Neural progenitor cell (in vitro differentiated cells): ENCODE measurements at regions not wholly inside any gene's neighbourhood (a gene's known extent, or its start where the extent isn't known, plus 50 kb on each side); places are given as distances from the start of the nearest gene placed in this dataset.

ENCODE experiments used
- DNase-seq: peaks from one replicate; pipeline ENCODE4 v3.0.0-alpha.2; 2016; ENCODE audit warnings: low spot score
- H2AFZ ChIP-seq: fragments of 200-600 bp; sonication (generic); replicated peaks from 2 replicates; pipeline ENCODE4 v1.6.1; 2016; ENCODE audit warnings: antibody characterized with exemption
- H3F3A ChIP-seq: fragments of 200-600 bp; sonication (generic); 2 replicates; pipeline ENCODE4 v1.6.1; 2016; ENCODE audit warnings: antibody characterized with exemption, low read depth
- H3K27ac ChIP-seq: fragments of 200-600 bp; sonication (generic); 2 replicates; pipeline ENCODE4 v1.5.1; 2016; ENCODE audit warnings: mild to moderate bottlenecking
- H3K27me3 ChIP-seq: fragments of 200-600 bp; sonication (generic); 2 replicates; pipeline ENCODE4 v1.6.1; 2016; ENCODE audit warnings: mild to moderate bottlenecking, moderate library complexity
- H3K36me3 ChIP-seq: fragments of 200-600 bp; sonication (generic); 2 replicates; pipeline ENCODE4 v1.5.1; 2016
- H3K4me1 ChIP-seq: fragments of 200-600 bp; sonication (generic); 2 replicates; pipeline ENCODE4 v1.6.1; 2016; ENCODE audit warnings: mixed run types
- H3K4me2 ChIP-seq: fragments of 200-600 bp; sonication (generic); 2 replicates; pipeline ENCODE4 v1.6.1; 2016
- H3K4me3 ChIP-seq: fragments of 200-600 bp; sonication (generic); 2 replicates; pipeline ENCODE4 v1.5.1; 2016
- H3K79me2 ChIP-seq: fragments of 200-600 bp; sonication (generic); 2 replicates; pipeline ENCODE4 v1.6.1; 2016; ENCODE audit warnings: low read depth
- H3K9ac ChIP-seq: fragments of 200-600 bp; sonication (generic); 2 replicates; pipeline ENCODE4 v1.6.1; 2016
- H3K9me3 ChIP-seq: fragments of 200-600 bp; sonication (generic); 2 replicates; pipeline ENCODE4 v1.5.1; 2016; ENCODE audit warnings: low read depth
- H4K20me1 ChIP-seq: fragments of 200-600 bp; sonication (generic); 2 replicates; pipeline ENCODE4 v1.6.1; 2016; ENCODE audit warnings: low read depth
- H3K27ac Mint-ChIP-seq: 3 replicates; pipeline ENCODE4 v1.8.0; 2021; ENCODE audit warnings: mixed read lengths
- H3K27me3 Mint-ChIP-seq: 2 replicates; pipeline ENCODE4 v1.8.0; 2022; ENCODE audit warnings: low read depth, mild to moderate bottlenecking, inconsistent platforms, moderate library complexity, mixed read lengths; ENCODE audit not compliant: insufficient read depth
- H3K36me3 Mint-ChIP-seq: 3 replicates; pipeline ENCODE4 v1.8.0; 2021; ENCODE audit warnings: mixed read lengths
- H3K4me1 Mint-ChIP-seq: 3 replicates; pipeline ENCODE4 v1.8.0; 2021; ENCODE audit warnings: mixed read lengths
- H3K4me3 Mint-ChIP-seq: 3 replicates; pipeline ENCODE4 v1.8.0; 2021; ENCODE audit warnings: mild to moderate bottlenecking, moderate library complexity, mixed read lengths
- H3K9me3 Mint-ChIP-seq: 3 replicates; pipeline ENCODE4 v1.8.0; 2020; ENCODE audit warnings: mixed read lengths
- EZH2 ChIP-seq: fragments of 200-600 bp; sonication (generic); IDR thresholded peaks from 2 replicates; pipeline ENCODE4 v1.6.1; 2017; ENCODE audit warnings: antibody characterized with exemption, mild to moderate bottlenecking, moderate library complexity
- EZH2phosphoT487 ChIP-seq: fragments of 200-600 bp; sonication (generic); IDR thresholded peaks from 2 replicates; pipeline ENCODE4 v1.6.1; 2017; ENCODE audit warnings: antibody characterized with exemption
- TF ChIP-seq, protein P1 (sequence below): fragments of 200-600 bp; sonication (generic); IDR thresholded peaks from 2 replicates; pipeline ENCODE4 v1.5.1; 2017; ENCODE audit warnings: antibody characterized with exemption, mild to moderate bottlenecking

DNA sequence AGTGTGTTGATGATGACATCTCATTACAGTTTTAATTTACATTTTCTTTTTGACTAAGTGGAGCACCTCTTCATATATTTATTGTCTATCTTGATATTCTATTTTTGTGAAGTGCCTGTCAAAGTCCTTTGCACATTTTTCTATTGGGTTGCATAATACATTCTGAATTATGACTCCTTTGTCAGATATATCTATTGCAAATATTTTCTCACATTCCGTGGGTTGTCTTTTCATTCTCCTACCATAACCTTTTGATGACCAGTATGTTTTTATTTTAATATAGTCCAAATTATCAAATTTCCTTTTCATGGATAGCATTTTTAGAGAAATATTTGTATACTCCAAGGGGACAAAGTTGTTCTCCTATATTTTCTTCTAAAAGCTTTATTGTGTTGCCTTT is 126.4 kb downstream of the PJA1 start:
- Histone ChIP-seq H3K79me2 (no peaks in the 10 kb centered on the region), H3K36me3 (no peaks in the 10 kb centered on the region), H3K4me2 (no peak overlapping the region), H3F3A (no peaks in the 10 kb centered on the region), H3K4me1 (peaks cover 8% of the 10 kb centered on the region), H4K20me1 (no peaks in the 10 kb centered on the region), H3K4me3 (no peak overlapping the region), H3K27ac (no peak overlapping the region), H3K27me3 (no peaks in the 10 kb centered on the region), H2AFZ (no peak overlapping the region), H3K9ac (no peak overlapping the region), H3K9me3 (peaks cover 1% of the 10 kb centered on the region)
- Mint-ChIP-seq H3K27me3 (no peaks in the 10 kb centered on the region), H3K27ac (no peak overlapping the region), H3K36me3 (no peaks in the 10 kb centered on the region), H3K9me3 (peaks cover 7% of the 10 kb centered on the region), H3K4me1 (peaks cover 13% of the 10 kb centered on the region), H3K4me3 (no peak overlapping the region)
- no peak for TF ChIP-seq EZH2
- TF ChIP-seq EZH2phosphoT487, result no peak
- TF ChIP-seq, protein P1, sequence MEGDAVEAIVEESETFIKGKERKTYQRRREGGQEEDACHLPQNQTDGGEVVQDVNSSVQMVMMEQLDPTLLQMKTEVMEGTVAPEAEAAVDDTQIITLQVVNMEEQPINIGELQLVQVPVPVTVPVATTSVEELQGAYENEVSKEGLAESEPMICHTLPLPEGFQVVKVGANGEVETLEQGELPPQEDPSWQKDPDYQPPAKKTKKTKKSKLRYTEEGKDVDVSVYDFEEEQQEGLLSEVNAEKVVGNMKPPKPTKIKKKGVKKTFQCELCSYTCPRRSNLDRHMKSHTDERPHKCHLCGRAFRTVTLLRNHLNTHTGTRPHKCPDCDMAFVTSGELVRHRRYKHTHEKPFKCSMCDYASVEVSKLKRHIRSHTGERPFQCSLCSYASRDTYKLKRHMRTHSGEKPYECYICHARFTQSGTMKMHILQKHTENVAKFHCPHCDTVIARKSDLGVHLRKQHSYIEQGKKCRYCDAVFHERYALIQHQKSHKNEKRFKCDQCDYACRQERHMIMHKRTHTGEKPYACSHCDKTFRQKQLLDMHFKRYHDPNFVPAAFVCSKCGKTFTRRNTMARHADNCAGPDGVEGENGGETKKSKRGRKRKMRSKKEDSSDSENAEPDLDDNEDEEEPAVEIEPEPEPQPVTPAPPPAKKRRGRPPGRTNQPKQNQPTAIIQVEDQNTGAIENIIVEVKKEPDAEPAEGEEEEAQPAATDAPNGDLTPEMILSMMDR, result no peak
- DNase-seq, result no peak

DNA sequence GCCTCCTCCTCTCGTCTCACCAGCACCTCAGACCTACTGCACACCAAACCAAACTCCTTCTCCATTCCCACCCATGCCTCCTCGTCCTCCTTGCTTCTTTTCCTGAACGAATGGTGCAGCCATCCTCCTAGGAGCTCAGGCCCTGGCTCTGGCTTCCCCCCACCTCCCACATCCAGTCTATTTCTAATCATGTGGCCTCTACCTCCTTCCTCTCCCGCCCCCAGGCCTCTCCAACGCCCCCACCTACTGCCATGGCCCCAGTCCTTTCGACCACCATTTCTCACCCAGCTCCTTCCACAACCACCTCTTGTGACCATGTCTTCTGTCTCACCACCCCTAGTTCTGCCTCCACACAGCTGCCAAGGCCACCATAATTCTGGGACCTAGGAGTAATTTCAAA is 127.1 kb downstream of the PJA1 start:
- no peak overlapping the region for H3K4me3 Mint-ChIP-seq
- no peak for DNase-seq

DNA sequence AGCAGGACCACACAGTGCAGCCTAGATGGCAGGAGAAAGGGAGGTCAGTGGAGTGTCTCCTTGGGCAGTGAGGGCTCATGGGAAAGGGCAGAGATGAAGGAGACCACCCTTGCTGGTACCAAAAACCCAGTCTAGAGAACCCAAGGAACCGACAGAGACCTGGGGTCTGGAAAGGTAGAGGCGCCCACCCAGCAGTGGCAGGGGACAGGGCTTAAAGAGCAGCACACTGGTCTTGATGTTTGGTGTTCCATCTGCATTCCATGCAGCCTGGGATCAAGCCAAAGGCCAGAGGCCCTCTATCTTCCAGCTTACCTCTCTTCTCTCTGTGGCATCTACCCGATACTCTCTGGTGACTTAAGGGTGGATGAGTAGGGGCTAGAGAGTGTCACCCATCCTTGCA is 127.5 kb downstream of the PJA1 start:
- no peaks in the 10 kb centered on the region for H3K27me3 Mint-ChIP-seq
- H3K4me1 Mint-ChIP-seq, result peaks cover 16% of the 10 kb centered on the region

More for the DNA sequence above, 127.1 kb downstream of the PJA1 start:
- Histone ChIP-seq H3K4me1 (peaks cover 8% of the 10 kb centered on the region), H3K36me3 (no peaks in the 10 kb centered on the region), H3K9ac (no peak overlapping the region), H3K27me3 (no peaks in the 10 kb centered on the region), H4K20me1 (no peaks in the 10 kb centered on the region), H3K79me2 (no peaks in the 10 kb centered on the region), H3K4me3 (no peak overlapping the region), H3K9me3 (no peaks in the 10 kb centered on the region), H3K27ac (no peak overlapping the region), H3K4me2 (no peak overlapping the region), H3F3A (no peaks in the 10 kb centered on the region), H2AFZ (no peak overlapping the region)
- H3K4me1 Mint-ChIP-seq, result peaks cover 16% of the 10 kb centered on the region
- no peak for TF ChIP-seq EZH2phosphoT487
- TF ChIP-seq, protein P1, result no peak
- TF ChIP-seq EZH2, result no peak
- H3K27me3 Mint-ChIP-seq, result no peaks in the 10 kb centered on the region
- no peak overlapping the region for H3K27ac Mint-ChIP-seq
- no peaks in the 10 kb centered on the region for H3K36me3 Mint-ChIP-seq
- H3K9me3 Mint-ChIP-seq, result peaks cover 7% of the 10 kb centered on the region

More for the DNA sequence above, 127.5 kb downstream of the PJA1 start:
- Mint-ChIP-seq H3K27ac (no peak overlapping the region), H3K4me3 (no peak overlapping the region), H3K36me3 (no peaks in the 10 kb centered on the region), H3K9me3 (peaks cover 7% of the 10 kb centered on the region)
- H3K9ac ChIP-seq, result no peak overlapping the region
- H3K4me3 ChIP-seq, result no peak overlapping the region
- no peak for DNase-seq
- peaks cover 8% of the 10 kb centered on the region for H3K4me1 ChIP-seq
- H3K9me3 ChIP-seq, result no peaks in the 10 kb centered on the region
- no peaks in the 10 kb centered on the region for H3K79me2 ChIP-seq
- H4K20me1 ChIP-seq, result no peaks in the 10 kb centered on the region
- TF ChIP-seq, protein P1, result no peak
- TF ChIP-seq EZH2phosphoT487 (no peak), EZH2 (no peak)
- H3K4me2 ChIP-seq, result no peak overlapping the region
- no peaks in the 10 kb centered on the region for H3K36me3 ChIP-seq
- H2AFZ ChIP-seq, result no peak overlapping the region
- H3F3A ChIP-seq, result no peaks in the 10 kb centered on the region
- H3K27me3 ChIP-seq, result no peaks in the 10 kb centered on the region
- no peak overlapping the region for H3K27ac ChIP-seq
